IPS DF 4.7 (cell line): ENCODE measurements at regions not wholly inside any gene's neighbourhood (a gene's known extent, or its start where the extent isn't known, plus 50 kb on each side); places are given as distances from the start of the nearest gene placed in this dataset.
"Not testable (repeated sequence)": the region's sequence is repeated elsewhere in the genome, so short reads cannot be mapped to it uniquely, and the experiment has no call there.

Experiments used
- DNase-seq: peaks from one replicate; pipeline ENCODE4 v3.0.0-alpha.2; 2013; ENCODE audit warnings: low spot score; ENCODE audit errors: extremely low read depth

- no peak for DNase-seq
Measured at GRCh38 chr4:188658958-188659522, 519.8 kb downstream of the TRIML1 start.

DNA sequence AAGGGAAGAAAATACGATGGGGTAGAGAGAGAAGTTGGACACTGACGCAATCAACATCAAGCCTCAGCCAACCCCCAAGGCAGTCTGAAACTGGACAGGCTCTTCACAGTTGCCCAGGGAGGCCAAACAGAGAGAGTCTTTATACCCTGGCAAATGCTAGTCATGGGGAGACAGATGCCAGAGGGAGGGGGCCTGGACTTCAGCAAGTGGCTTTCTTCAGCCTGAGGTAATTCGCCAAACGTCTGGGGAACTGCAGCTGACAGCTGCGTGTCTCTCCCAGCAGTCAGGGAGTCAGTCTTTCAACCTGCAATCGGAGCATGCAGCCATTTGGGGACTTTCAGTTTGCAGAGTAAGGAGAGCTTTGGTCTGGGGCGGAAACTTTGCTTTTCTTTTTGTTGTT, 521.6 kb downstream of the TRIML1 start:
- DNase-seq = no peak

- no peak for DNase-seq
Measured at GRCh38 chr4:188661502-188661901, 522.3 kb downstream of the TRIML1 start.

GRCh38 chr4:188663369-188663768, 524.1 kb downstream of the TRIML1 start:
- no peak for DNase-seq

DNA sequence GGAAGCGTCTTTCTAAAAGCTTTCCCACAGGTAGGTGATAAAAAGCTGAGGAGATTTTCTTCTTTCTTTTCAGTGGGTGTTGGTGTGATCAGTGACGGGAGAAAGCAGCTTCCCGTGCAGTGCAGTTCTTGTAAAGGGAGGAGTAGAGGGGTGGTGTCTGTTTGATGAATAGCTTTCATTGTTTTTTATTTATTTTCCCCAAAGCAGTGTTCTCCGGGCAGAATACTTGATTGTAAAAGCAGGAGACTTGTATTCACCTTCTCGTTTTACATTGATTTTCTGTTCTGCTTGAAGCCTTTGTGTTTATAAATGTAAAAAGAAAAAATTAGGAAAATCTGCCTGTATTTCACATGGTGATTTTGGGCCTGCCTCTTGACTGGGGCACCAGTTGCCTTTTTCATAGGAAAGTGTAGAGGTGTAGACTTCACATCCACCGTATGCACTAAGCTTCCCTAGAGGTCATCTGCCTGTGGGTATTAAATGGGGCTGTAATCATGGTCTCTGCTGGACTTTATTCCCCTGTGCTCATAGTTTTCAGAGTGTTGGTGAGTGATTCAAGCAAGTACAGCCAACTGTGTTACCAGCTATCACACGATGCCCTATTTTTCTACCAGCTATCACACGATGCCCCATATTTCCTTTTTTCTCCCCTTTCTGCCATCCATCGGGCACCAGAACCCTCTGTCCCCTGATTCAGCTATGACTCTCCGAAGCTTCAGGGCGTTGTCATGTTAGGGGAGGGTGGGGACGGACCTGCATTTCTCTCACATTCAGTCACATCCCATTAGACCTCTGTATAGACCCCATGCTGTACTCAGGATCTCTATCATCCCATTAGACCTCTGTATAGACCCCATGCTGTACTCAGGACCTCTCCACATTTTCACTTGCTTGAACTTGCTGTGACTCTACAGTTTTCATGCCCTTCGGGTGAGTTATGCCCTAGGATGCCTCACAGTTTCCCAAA, 526.5 kb downstream of the TRIML1 start:
- no peak for DNase-seq

- DNase-seq = not testable (repeated sequence)
Measured at GRCh38 chr4:188678691-188679090, 539.5 kb downstream of the TRIML1 start.

DNA sequence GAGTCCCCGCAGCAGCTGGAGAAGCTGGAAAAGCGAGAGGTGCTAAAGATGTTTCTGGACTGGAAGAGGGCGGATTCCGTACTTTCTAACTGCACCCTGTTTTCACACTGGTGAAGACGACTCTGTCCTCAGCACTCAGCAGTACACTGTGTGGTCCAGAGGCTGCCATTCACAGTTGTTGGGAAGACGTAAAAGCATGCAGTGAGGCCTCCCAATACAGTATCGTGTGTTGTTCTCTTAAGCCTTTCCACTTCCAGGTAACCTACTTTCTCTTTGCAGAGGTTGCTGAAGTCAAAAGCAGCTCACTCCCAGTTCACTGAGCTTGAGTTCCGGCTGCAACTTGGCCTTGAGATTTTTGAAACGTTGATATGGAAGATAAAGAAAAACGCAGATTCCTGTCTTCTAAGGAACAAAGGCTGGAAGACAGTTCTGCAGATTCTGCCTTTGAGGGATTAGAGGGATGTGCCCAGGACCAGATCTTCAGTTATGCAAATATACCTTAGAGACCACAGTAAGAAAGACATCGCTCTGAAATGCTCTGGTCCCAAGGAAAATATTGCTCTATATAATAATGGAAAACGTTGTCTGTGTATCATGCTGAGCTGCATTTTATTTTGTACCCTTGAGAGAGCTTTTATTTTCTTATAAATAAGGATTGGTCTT, 540.9 kb downstream of the TRIML1 start:
- no peak for DNase-seq

GRCh38 chr4:188680667-188681063, 541.4 kb downstream of the TRIML1 start:
- no peak for DNase-seq

- no peak for DNase-seq
Measured at GRCh38 chr4:188682321-188682720, 543.1 kb downstream of the TRIML1 start.

DNA sequence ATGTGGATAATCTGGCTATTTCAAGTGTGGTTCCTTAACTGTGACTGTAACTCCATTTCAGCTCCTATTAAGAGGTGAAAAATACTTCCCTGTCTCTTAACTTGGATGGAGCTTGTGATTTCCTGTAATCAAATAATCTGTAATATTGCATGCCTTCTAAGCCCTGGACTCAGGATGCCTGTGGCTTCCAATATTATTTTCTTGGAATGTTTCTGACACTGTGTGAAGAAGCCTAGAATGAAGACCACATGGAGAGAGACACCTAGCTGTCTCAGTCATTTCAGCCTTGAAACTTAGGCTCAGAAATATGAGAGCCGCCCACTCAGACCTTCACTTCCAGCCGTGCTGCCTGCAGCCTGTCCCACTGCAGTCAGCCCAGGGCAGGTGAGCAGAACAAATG, 544.3 kb downstream of the TRIML1 start:
- DNase-seq = no peak

- no peak for DNase-seq
Measured at GRCh38 chr4:188688956-188689355, 549.7 kb downstream of the TRIML1 start.

DNA sequence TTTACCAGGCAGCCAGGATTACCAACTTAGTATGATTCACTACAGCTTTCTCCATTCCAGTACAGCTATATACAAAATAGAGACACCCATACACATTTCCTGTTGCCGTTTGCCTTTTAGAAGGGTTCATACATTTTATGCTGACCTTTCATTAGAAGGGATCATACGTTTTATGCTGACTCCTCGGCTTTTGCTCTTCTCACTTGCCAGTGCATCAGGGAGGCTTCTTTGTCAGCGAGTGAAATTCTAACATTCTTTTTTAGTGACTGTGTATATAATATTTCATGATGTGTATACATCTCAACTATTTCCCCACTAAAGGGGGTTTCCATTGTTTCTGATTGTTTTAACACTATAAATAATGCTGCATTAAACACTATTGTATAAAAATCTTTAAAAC, 552.6 kb downstream of the TRIML1 start:
- DNase-seq = no peak

DNA sequence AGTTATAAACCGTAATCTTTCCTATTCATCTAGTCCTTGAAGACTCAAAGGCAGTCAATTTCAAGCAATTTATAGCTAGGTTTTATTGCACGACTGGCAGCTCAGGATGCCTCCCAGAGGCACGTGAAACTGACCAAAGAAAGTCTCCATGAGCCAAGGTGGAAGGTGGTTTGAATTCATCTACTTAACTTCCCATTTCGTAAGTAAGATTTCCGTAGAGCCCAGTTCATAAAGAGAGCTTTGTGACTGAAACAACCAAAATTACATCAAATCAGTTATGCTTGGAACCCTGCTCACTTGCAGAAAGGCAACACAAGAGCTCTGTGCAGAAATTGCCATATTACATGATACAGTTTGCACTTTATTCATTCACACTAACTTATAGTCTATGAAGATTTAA, 556.0 kb downstream of the TRIML1 start:
- DNase-seq = no peak

DNA sequence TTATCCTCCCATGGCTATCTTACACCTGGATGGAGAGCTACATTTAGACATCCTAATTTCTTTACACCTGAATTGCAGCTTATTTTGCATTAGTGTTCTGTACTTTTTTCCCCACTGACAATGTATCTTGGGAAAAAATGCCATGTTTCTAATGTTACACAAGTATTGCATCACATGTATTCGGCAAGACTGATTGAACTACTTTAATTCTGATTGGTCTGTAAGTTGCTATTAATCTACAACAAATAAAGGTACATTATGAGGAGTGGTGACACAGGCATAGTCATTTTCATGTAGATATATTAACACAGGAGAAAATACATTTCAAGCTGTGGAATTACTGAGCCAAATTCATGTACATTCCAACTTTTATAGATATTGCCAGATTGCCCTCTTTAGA, 558.0 kb downstream of the TRIML1 start:
- DNase-seq = no peak

GRCh38 chr4:188701952-188702351, 562.7 kb downstream of the TRIML1 start:
- DNase-seq = no peak

GRCh38 chr4:188704288-188704687, 565.0 kb downstream of the TRIML1 start:
- DNase-seq = no peak

DNA sequence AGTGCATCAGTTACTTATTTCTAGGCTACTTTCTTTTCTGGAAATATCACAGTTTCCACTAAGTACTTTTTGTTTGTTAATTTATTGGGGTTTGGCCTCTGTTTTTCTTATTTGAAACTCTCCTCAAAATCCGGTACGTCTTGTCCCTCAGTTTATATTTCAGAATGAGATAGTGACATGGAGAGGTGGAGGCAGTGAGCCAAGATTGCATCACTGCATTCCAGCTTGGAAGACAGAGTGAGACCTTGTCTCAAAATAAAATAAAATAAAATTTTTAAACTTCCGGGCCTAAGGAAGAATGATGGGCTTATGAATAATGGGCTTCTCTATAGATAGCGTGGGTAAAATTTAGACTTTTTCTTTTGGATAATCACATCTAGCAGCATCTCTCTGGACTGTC, 567.8 kb downstream of the TRIML1 start:
- DNase-seq = no peak

- no peak for DNase-seq
Measured at GRCh38 chr4:188714501-188714900, 575.3 kb downstream of the TRIML1 start.

- DNase-seq = no peak
Measured at GRCh38 chr4:188714907-188715306, 575.7 kb downstream of the TRIML1 start.

- no peak for DNase-seq
Measured at GRCh38 chr4:188717661-188718060, 578.4 kb downstream of the TRIML1 start.

GRCh38 chr4:188719794-188720193, 580.6 kb downstream of the TRIML1 start:
- no peak for DNase-seq

DNA sequence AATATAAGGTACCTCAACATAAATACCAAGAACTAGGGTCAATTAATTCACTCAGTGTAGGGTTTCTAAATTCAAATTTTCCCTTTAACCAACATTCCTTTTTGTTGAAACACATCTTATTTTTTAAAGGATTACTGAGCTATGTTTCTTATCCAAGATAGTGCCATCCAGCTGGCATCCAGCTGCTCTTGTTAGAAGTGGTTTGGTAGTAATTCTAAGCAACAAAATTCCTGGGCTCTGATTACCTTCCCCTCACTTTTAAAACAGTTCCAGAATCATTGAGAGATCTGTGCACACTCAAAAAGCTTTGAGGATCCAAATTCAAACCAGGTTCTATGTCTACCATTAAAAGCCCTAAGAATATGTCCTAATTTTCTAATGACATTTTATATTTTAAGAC, 583.7 kb downstream of the TRIML1 start:
- no peak for DNase-seq
